DMS114 treated with DMSO at 0.1 percent for 48 hours (cell line): ENCODE measurements at regions not wholly inside any gene's neighbourhood (a gene's known extent, or its start where the extent isn't known, plus 50 kb on each side); places are given as distances from the start of the nearest gene placed in this dataset.

Experiments used
- DNase-seq: peaks from one replicate; lab custom pipeline; 2025; ENCODE audit not compliant: unreplicated experiment; lab: John Stamatoyannopoulos, UW

DNA sequence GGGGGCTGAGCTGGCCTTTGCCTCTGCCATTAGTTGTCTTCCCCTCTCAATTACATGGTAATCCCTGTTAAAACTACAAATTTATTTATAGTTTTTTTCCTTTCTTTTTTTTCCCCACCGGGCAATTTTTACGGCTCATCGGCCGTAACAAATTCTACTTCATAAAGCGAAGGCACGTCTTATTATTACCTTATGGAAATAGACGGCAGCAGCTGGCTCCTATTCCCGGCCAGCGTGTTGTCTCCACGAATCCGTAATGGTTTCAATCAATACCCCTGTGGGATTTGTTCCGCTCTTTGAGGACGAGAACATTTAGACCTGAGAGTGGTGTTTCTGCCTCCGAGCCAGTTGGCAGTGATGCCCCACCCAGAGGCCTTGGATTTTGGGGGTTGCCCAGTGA, 52.4 kb upstream of the IGSF21 start:
- DNase-seq = no peak

DNA sequence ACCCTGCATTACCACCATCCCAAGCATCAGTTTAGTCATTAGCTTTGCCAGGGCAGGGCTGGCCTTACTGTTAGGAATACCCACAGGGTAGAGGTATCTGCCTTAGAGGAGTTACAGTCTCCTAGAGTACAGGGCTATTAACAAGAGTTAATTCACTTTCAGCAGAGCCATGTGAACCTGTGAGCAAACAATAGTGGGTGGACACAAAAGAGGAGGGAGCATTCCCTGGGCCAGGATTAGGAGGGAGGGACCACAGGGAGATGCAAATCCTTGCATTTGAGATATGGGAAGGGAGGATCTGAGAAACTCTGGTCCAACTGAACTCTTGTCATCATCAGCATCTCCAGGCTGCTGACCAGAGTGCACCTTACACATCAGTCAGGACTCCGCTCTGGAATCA, 51.1 kb upstream of the IGSF21 start:
- no peak for DNase-seq

DNA sequence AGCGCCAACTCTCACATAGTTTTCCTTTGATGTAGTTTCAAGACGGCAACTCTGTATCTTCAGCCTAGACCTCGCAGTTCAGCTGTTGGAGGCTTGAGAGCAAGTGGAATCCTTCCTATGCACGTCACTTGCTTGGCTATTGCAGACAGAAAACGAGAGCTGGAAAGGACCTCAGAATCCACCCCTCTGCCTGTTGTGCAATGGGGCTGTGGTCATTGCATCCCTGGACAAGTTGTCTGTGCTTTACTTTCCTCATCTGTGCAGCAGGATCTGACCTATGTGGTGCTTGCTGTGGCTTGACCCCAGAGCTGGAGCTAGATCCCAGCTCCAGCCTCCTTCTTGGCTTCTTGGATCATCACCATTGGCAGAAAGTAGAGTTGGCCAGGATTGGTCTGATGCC, 50.0 kb upstream of the IGSF21 start:
- no peak for DNase-seq
